Thyroid gland (tissue), 4 donors: ENCODE measurements at regions not wholly inside any gene's neighbourhood (a gene's known extent, or its start where the extent isn't known, plus 50 kb on each side); places are given as distances from the start of the nearest gene placed in this dataset.
"Not testable (repeated sequence)": the region's sequence is repeated elsewhere in the genome, so short reads cannot be mapped to it uniquely, and the experiment has no call there.

ENCODE experiments used
- DNase-seq, 2 donors: peaks; one replicate each; pipeline ENCODE4 v3.0.0-alpha.2; 2019
- H3K27ac ChIP-seq, 3 donors: fragments of 200-600 bp; sonication (generic); 1 replicate in 2 of 3; 2 replicates in 1 of 3; pipeline ENCODE4 v1.5.1; 2016 to 2019; ENCODE audit warnings: mild to moderate bottlenecking in 1 of 3, moderate library complexity in 1 of 3
- H3K27me3 ChIP-seq: fragments of 200-600 bp; sonication (generic); one replicate; pipeline ENCODE4 v1.5.1; 2019
- H3K36me3 ChIP-seq, 2 donors: fragments of 200-600 bp; sonication (generic); one replicate each; pipeline ENCODE4 v1.5.1; 2016 to 2019
- H3K4me1 ChIP-seq, 2 donors: fragments of 200-600 bp; sonication (generic); one replicate each; pipeline ENCODE4 v1.5.1; 2017 to 2019
- H3K4me3 ChIP-seq, 3 donors: fragments of 200-600 bp; sonication (generic); replicated peaks in 1 of 3; 1 replicate in 2 of 3; 2 replicates in 1 of 3; pipeline ENCODE4 v1.5.1; 2016; ENCODE audit warnings: mild to moderate bottlenecking in 1 of 3
- H3K9me3 ChIP-seq: fragments of 200-600 bp; sonication (generic); one replicate; pipeline ENCODE4 v1.5.1; 2017
- POLR2A ChIP-seq, 2 donors: fragments of 450-650 bp; IDR thresholded peaks; one replicate each; pipeline ENCODE4 v1.6.1; 2017; ENCODE audit warnings: antibody characterized with exemption in 2 of 2, mild to moderate bottlenecking in 2 of 2, moderate library complexity in 1 of 2
- WGBS, 2 donors: methylation state at CpG; one replicate each; pipeline ENCODE4 v1.1.5; 2017; 5-methylcytosine and 5-hydroxymethylcytosine counted together
- intact Hi-C: fragments of 100-400 bp; cut with DNase I; formaldehyde crosslinking; loops from one replicate; pipeline ENCODE4 v1.15.1; 2023
- TF ChIP-seq, protein P1 (sequence below), 6 experiments: fragments of 200-600 bp in 3 of 6; fragments of 450-650 bp in 3 of 6; sonication (generic) in 3 of 6; IDR thresholded peaks; one replicate each; pipeline ENCODE4 v1.5.1; 2016 to 2019; ENCODE audit warnings: antibody characterized with exemption in 6 of 6, mild to moderate bottlenecking in 2 of 6, inconsistent platforms in 1 of 6, moderate library complexity in 1 of 6

DNA sequence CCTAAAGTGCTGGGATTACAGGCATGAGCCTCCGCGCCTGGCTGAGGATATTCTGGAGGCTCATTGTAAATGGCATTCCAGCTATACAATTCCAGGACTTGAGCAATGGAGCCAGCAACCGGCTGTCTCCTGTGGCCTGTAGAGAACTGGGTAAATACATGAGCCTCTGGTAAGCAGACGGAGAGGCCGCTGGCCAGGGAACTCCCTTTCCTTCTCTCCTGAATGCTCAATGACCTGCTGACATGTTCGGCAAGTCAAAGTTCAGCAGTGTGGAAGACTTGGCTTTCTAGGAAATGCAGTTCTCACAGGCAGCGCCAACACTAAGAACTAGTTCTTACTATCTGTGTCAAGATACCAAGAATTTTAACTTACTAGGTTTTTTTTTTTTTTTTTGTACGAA is 139.8 kb downstream of the SEPTIN7 start:
- H3K4me3 ChIP-seq, H3K4me1 ChIP-seq, DNase-seq, H3K27me3 ChIP-seq, H3K9me3 ChIP-seq, H3K27ac ChIP-seq, H3K36me3 ChIP-seq, intact Hi-C loops: not testable (repeated sequence)
- 86 to 88% methylated on average over 8 of the region's 8 CpGs for WGBS, 2 donors

DNA sequence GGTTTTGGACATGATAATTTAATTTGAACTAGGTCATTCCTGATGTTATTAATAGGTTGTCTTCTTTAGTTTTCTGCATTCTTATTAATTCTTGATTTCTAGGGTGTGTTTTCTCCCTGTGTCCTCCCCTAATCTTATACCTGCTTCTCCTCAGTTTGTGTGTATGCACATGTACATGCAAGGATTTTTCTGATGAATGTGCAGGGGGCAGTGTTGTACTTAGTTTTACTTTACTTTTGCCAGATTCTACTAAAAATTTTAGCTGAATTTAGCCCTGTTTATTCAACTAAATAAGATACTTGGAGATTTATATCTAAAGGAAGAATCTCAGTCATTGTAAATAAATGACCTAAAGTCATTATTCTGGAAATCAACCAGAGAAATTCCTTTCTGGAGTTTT is 144.8 kb downstream of the SEPTIN7 start:
- H3K9me3 ChIP-seq, DNase-seq, H3K4me3 ChIP-seq, H3K4me1 ChIP-seq, H3K36me3 ChIP-seq, intact Hi-C loops, H3K27ac ChIP-seq, H3K27me3 ChIP-seq: not testable (repeated sequence)

DNA sequence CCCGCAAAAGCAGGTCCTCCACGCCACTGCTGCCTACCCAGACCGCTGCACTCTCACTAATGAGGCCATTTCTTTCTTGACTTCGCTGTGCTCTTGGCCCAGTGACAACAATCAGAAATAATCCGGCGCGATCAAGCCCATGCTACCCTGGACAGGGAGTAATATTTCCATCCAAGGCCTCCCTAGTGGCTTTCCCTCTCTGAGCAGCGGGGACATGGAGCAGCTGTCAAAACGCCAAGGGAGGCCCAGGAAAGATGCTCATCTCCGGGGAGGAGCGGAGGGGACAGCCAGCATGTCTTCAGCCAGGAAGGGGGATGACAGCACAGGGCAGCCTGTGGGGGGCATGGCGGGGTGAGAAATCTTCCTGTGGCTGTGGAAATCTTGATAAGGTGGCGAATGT is 154.9 kb downstream of the SEPTIN7 start:
- intact Hi-C loops = not testable (repeated sequence)

DNA sequence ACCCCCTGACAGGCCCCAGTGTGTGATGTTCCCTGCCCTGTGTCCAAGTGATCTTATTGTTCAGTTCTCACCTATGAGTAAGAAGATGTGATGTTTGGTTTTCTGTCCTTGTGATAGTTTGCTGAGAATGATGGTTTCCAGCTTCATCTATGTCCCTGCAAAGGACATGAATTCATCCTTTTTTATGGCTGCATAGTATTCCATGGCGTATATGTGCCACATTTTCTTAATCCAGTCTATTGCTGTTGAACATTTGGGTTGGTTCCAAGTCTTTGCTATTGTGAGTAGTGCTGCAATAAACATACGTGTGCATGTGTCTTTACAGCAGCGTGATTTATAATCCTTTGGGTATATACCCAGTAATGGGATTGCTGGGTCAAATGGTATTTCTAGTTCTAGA is 156.1 kb downstream of the SEPTIN7 start:
- DNase-seq, H3K27me3 ChIP-seq, H3K36me3 ChIP-seq, H3K4me3 ChIP-seq, H3K4me1 ChIP-seq, H3K27ac ChIP-seq, H3K9me3 ChIP-seq, intact Hi-C loops: not testable (repeated sequence)
- WGBS, 2 donors = 98% methylated on average over 3 of the region's 3 CpGs

More for the DNA sequence above, 154.9 kb downstream of the SEPTIN7 start:
- not testable (repeated sequence) for H3K27me3 ChIP-seq, H3K4me3 ChIP-seq, DNase-seq, H3K27ac ChIP-seq, H3K36me3 ChIP-seq, H3K9me3 ChIP-seq, H3K4me1 ChIP-seq
- WGBS, 2 donors = 73 to 78% methylated on average over 13 of the region's 13 CpGs

DNA sequence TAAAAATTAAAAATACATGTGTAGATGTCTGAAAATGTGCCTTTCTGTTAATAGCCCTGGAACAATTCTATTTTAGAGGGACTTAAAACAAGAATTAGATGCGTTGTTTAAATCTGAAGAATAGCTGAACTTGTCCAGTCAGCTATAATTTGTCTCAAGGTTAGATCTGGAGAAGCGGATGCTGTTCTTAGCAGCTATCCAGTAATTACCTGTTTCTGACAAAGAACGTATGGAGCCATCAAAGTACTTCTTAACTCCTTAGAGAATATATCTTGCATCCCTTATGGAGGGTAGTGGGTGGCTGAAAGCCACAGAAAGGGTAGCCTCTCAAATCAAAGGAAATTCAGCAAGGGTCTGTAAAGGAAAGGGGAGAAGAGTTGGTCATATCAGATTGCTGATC is 160.4 kb downstream of the SEPTIN7 start:
- intact Hi-C loops, H3K4me1 ChIP-seq, H3K36me3 ChIP-seq, DNase-seq, H3K9me3 ChIP-seq, H3K27me3 ChIP-seq, H3K4me3 ChIP-seq, H3K27ac ChIP-seq: not testable (repeated sequence)
- 73 to 79% methylated on average over 3 of the region's 3 CpGs for WGBS, 2 donors

DNA sequence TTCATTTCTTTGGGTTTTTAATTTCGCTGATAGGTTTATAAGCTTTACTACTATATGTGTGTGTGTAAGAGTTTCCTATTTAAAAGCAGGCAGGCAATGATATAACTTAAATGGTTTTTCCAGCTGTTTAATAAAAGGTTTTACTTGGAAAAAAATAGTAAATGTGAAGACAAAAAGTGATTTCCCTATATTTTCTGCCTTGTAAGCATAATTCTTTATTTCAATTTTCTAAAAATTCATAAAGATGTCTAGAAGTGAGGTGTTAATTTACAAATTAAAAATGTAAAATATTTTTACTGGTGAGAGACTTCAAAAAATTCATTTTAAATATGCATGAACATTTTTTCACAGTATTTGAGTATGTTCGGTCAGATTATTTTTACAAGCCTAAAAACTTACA is 161.8 kb downstream of the SEPTIN7 start:
- H3K36me3 ChIP-seq, DNase-seq, H3K4me3 ChIP-seq, H3K27ac ChIP-seq, intact Hi-C loops, H3K4me1 ChIP-seq, H3K9me3 ChIP-seq, H3K27me3 ChIP-seq: not testable (repeated sequence)
- WGBS, 2 donors = 97 to 98% methylated on average over 2 of the region's 2 CpGs

DNA sequence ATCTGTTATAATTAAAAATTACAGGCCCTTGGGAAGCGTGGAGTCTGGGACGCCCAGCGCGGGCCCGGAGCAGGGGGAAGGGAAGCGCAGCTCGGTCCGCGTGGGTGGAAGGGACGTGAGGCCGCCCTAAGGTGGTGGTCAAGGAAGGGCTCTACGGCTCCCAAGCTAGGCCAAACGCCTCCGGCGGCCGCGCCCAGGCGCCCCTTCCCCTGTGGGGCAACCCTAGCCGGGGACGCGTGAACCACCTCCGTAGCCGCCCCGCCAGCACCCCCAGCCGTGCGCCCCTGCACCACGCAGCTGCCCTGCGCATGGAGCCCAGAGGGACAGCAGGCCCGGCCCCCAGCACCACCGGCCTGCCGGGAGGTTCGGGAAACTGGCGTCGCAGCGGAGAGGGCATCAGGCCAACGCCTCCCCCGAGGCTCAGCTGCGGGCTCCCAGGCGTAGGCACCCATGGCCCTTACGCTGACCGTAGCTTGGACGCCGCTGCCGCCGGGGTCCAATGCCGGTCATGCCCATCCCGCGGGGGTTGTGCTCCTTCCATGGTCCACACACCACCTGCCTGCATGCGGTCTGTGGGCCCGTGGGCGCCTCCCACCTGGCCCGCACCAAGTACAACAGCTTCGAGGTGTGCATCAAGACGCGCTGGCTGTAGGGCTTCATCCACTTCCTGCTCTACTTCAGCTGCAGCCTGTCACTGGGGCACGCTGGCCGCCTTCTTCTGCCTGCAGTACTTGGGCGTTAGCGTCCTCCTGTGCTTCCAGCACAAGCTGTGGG is 166.7 kb downstream of the SEPTIN7 start:
- TF ChIP-seq POLR2A (IDR thresholded peaks at IDR 0.05) = no peak
- TF ChIP-seq, protein P1, sequence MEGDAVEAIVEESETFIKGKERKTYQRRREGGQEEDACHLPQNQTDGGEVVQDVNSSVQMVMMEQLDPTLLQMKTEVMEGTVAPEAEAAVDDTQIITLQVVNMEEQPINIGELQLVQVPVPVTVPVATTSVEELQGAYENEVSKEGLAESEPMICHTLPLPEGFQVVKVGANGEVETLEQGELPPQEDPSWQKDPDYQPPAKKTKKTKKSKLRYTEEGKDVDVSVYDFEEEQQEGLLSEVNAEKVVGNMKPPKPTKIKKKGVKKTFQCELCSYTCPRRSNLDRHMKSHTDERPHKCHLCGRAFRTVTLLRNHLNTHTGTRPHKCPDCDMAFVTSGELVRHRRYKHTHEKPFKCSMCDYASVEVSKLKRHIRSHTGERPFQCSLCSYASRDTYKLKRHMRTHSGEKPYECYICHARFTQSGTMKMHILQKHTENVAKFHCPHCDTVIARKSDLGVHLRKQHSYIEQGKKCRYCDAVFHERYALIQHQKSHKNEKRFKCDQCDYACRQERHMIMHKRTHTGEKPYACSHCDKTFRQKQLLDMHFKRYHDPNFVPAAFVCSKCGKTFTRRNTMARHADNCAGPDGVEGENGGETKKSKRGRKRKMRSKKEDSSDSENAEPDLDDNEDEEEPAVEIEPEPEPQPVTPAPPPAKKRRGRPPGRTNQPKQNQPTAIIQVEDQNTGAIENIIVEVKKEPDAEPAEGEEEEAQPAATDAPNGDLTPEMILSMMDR (IDR thresholded peaks at IDR 0.05) = no peak
- WGBS, 2 donors = 61% methylated on average over 18 to 33 of the region's 59 CpGs
- DNase-seq = no peak
- no peaks in the 10 kb centered on the region for H3K4me1 ChIP-seq
- no peaks in the 10 kb centered on the region for H3K27me3 ChIP-seq
- H3K27ac ChIP-seq = no peak overlapping the region
- no peaks in the 10 kb centered on the region for H3K36me3 ChIP-seq
- H3K9me3 ChIP-seq = no peaks in the 10 kb centered on the region
- intact Hi-C loops = no loop called here
- H3K4me3 ChIP-seq = no peak overlapping the region

DNA sequence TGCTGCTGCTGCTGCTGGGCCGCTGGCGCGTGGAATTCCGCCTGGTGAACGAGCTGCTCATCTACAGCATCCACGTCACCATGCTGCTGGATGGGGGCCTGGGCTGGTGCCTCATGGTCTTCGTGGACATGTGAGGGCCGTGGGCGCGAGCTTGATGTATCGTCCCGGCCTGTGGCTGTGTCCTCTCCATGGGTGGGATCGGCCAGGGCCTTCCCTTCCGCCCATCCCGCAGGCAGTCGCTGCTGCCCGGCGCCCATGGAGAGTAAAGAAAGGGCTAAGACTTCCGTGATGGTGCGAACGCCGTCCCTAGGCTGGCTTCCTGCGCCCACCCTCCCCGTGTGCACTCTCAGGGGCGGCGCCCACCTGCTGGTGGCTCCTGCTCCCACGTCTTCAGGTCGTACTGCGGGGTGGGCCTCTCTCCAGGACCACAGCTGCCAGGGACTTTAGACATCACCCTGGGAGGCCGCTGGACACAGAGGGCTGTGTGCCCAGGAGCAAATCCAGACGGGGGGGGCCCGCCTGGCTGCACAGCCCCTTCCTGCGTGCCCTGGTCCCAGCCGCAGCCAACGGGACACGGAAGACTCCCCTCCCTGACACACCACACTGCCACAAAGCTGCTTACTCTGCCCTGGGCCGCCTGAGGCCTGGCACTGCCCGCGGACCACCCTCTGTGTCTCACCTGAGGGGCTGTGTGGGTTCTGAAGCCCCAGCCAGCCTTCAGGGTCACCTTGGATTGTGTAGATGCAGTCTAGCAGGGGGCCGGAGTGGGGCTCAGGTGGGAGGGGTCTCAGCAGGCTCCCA is 167.5 kb downstream of the SEPTIN7 start:
- H3K36me3 ChIP-seq = no peaks in the 10 kb centered on the region
- H3K27ac ChIP-seq = no peak overlapping the region
- no peak overlapping the region for H3K4me3 ChIP-seq
- H3K9me3 ChIP-seq = no peaks in the 10 kb centered on the region
- DNase-seq = no peak
- WGBS, 2 donors = 91 to 96% methylated on average over 7 to 33 of the region's 40 CpGs
- H3K27me3 ChIP-seq = no peaks in the 10 kb centered on the region
- no peaks in the 10 kb centered on the region for H3K4me1 ChIP-seq
- intact Hi-C loops = no loop called here
- TF ChIP-seq POLR2A (IDR thresholded peaks at IDR 0.05) = no peak
- TF ChIP-seq, protein P1 (IDR thresholded peaks at IDR 0.05) = no peak
